GM21737 (cell line): ENCODE measurements at regions not wholly inside any gene's neighbourhood (a gene's known extent, or its start where the extent isn't known, plus 50 kb on each side); places are given as distances from the start of the nearest gene placed in this dataset.

Source experiments
- ATAC-seq: cut with Tn5 transposase; IDR thresholded peaks from one replicate; pipeline ENCODE4 v1.9.1; 2021; ENCODE audit warnings: mild to moderate bottlenecking, moderate library complexity; ENCODE audit not compliant: unreplicated experiment

- ATAC-seq, result no peak
Measured at GRCh38 chr12:85504164-85504563, 224.1 kb downstream of the ALX1 start.

- no peak for ATAC-seq
Measured at GRCh38 chr12:85504624-85505023, 224.6 kb downstream of the ALX1 start.

- no peak for ATAC-seq
Measured at GRCh38 chr12:85507456-85507855, 227.4 kb downstream of the ALX1 start.

GRCh38 chr12:85509081-85509856 is 229.2 kb downstream of the ALX1 start:
- ATAC-seq, result peak; percentile 47

GRCh38 chr12:85509857-85510256 is 229.8 kb downstream of the ALX1 start:
- peak; percentile 95 for ATAC-seq

- no peak for ATAC-seq
Measured at GRCh38 chr12:85516039-85516438, 236.0 kb downstream of the ALX1 start.

- ATAC-seq, result no peak
Measured at GRCh38 chr12:85516667-85517325, 236.8 kb downstream of the ALX1 start.

GRCh38 chr12:85519163-85519562 is 239.1 kb downstream of the ALX1 start:
- no peak for ATAC-seq

GRCh38 chr12:85523197-85523596 is 243.2 kb downstream of the ALX1 start:
- ATAC-seq, result no peak

- peak; percentile 70 for ATAC-seq
Measured at GRCh38 chr12:85527192-85527591, 247.2 kb downstream of the ALX1 start.

GRCh38 chr12:85529896-85530295 is 249.9 kb downstream of the ALX1 start:
- no peak for ATAC-seq

- no peak for ATAC-seq
Measured at GRCh38 chr12:85530456-85530855, 250.4 kb downstream of the ALX1 start.

GRCh38 chr12:85531341-85531740 is 251.3 kb downstream of the ALX1 start:
- ATAC-seq, result peak; percentile 96

- ATAC-seq, result no peak
Measured at GRCh38 chr12:85549640-85550039, 269.6 kb downstream of the ALX1 start.

GRCh38 chr12:85550924-85551323 is 270.9 kb downstream of the ALX1 start:
- no peak for ATAC-seq

GRCh38 chr12:85552461-85552860 is 272.4 kb downstream of the ALX1 start:
- ATAC-seq, result no peak

GRCh38 chr12:85557850-85558249 is 277.8 kb downstream of the ALX1 start:
- no peak for ATAC-seq

- no peak for ATAC-seq
Measured at GRCh38 chr12:85558684-85559083, 277.5 kb downstream of the RASSF9 start.

- no peak for ATAC-seq
Measured at GRCh38 chr12:85559127-85559526, 277.1 kb downstream of the RASSF9 start.

GRCh38 chr12:85559536-85559935 is 276.7 kb downstream of the RASSF9 start:
- no peak for ATAC-seq

GRCh38 chr12:85562765-85563164 is 273.4 kb downstream of the RASSF9 start:
- no peak for ATAC-seq

- no peak for ATAC-seq
Measured at GRCh38 chr12:85564786-85565185, 271.4 kb downstream of the RASSF9 start.
